NCI-H2227 (cell line): ENCODE measurements at regions not wholly inside any gene's neighbourhood (a gene's known extent, or its start where the extent isn't known, plus 50 kb on each side); places are given as distances from the start of the nearest gene placed in this dataset.
"Not testable (repeated sequence)": the region's sequence is repeated elsewhere in the genome, so short reads cannot be mapped to it uniquely, and the experiment has no call there.

ENCODE experiments used
- DNase-seq: peaks from one replicate; lab custom pipeline; 2025; ENCODE audit not compliant: unreplicated experiment; lab: John Stamatoyannopoulos, UW

- no peak for DNase-seq
These were observed 213.4 kb upstream of the ELL2 start for GRCh38 chr5:96175090-96175489.

- no peak for DNase-seq
These were observed 211.7 kb upstream of the ELL2 start for GRCh38 chr5:96173366-96173765.

GRCh38 chr5:96172436-96172835 is 210.8 kb upstream of the ELL2 start:
- DNase-seq: no peak

DNA sequence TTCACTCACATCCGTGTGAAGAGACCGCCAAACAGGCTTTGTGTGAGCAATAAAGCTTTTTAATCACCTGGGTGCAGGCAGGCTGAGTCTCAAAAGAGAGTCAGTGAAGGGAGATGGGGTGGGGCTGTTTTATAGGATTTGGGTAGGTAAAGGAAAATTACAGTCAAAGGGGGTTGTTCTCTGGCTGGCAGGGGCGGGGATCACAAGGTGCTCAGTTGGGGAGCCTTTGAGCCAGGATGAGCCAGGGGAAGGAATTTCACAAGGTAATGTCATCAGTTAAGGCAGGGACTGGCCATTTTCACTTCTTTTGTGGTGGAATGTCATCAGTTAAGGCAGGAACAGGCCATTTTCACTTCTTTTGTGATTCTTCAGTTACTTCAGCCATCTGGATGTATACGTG is 210.3 kb upstream of the ELL2 start:
- not testable (repeated sequence) for DNase-seq

GRCh38 chr5:96170481-96171125 is 209.0 kb upstream of the ELL2 start:
- not testable (repeated sequence) for DNase-seq

- DNase-seq: not testable (repeated sequence)
These were observed 207.2 kb upstream of the ELL2 start for GRCh38 chr5:96168833-96169232.

DNA sequence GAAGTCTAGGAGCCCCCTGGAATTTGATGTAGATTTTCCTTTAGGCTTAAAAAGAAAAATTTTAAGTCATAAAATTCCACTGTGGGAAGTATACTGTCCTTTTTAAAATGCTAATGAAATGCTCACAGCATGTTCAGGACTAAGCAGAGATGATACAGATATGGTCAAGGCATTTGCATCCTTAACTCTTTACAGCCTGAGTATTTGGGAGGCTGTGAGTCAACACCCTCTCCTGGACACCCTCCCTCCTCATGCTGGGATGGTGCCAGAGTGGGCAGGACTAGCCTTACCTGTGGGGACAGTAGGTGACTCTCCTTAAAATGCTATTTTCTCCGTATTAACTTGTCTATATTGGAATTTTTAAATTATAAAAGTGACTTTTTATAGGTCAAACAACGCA is 197.4 kb upstream of the ELL2 start:
- no peak for DNase-seq

DNA sequence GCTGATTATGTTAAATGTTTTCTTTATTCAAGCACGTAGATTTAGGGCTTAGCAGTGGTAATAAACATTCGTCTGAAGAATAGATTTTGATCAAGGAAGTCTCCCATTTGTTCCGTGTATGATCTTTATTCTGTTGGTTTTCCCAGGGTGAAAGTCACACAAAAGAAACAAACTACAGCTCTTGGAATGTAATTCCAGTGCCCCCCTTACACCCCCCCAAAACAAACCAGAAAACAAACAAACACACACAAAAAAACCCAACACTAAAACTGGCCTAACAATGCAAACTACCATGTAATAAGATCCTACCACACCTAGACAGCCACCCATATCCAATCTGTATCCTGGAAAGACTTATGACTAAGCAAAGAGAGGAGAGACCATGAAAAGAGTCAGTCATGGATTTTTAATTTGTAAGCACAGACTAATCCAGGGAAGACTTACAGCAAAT is 196.2 kb upstream of the ELL2 start:
- no peak for DNase-seq

DNA sequence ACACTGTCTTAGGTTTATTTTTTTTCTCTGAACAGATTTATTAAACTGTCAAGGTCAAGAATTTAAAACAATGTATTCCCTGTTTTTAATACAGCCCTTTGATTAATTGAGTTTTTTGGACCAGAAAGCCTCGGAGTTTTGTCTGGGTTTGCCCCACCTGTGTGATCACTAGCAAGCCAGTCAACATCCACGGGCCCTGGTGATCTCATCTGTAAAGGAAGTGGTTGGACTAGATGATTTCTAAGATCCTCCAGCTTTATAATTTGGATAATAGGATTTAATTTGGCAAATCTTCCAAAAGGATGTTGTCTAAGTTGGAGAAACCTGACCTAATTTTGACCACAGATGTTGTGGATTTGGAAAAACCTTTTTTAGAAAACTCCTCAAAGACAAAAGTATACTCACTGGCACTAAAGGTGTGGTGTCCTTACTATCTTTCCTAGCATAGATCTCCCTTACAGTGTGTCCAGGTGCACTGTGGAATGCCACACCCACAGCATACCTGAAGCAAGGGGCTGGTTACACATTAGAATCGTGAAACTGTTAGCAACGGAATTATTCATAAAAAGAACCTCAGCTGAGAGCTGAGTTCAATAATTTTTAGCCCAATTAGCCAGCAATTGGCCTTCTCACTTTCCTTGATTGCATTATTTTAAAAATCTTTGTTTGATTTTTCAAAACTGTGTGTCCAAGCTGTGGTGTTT is 195.6 kb upstream of the ELL2 start:
- DNase-seq: no peak

DNA sequence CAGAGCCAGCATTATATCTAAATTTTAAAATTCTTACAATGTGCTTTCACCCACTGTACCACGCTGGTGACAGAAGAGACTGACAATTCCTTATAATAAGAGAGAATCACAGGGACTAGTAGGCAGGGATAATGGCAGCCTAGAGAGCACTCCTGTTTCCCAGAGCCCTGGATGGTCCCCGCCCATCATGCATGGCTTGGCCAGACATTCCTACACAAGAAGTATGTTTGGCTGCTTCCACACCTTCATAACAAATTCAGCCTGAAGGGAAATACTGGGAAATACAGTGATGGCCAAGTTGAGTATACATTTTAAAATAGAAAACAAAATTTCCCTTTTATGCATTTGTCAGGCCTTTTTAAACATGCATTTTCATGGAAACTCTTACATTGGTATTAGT is 193.5 kb upstream of the ELL2 start:
- DNase-seq: no peak

GRCh38 chr5:96151891-96152290 is 190.2 kb upstream of the ELL2 start:
- DNase-seq: no peak

DNA sequence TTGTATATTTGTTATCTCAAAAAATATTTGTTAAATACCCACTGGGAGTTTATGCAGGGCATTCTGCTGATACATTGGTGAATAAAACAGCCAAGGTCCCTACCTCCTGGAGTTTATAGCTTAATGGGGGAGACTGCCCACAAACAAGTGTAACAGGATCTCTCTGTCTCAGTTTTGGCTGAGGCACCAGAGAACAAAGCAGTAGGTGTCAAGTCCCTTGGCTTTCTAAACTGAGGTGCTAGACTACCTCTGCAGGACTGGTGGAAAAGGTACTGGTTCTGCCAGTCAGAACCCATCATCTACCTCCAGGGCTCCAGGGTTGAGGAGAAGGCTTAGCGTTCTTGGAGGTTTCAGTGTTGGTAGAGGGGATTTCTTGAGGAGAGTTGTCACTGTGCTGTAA is 188.4 kb upstream of the ELL2 start:
- no peak for DNase-seq

DNA sequence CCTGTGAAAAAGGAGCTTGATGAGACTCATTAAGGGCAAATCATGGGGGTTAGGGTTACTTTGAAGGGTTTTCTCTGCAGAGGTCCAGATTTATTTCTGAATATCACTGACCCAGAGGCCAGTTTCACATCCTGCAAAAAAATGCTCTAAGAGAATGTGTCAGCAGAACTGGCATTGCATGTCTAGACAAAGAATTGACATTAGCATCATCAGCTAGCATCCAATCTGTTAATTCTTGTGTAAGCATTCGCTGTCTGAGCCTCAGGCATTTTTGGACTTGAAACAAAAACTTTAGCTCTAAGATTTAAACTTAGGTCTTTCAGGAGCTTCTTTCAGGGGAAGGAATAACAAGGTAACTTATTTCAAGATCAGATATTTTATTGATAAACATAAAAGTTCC is 187.9 kb upstream of the ELL2 start:
- no peak for DNase-seq

DNA sequence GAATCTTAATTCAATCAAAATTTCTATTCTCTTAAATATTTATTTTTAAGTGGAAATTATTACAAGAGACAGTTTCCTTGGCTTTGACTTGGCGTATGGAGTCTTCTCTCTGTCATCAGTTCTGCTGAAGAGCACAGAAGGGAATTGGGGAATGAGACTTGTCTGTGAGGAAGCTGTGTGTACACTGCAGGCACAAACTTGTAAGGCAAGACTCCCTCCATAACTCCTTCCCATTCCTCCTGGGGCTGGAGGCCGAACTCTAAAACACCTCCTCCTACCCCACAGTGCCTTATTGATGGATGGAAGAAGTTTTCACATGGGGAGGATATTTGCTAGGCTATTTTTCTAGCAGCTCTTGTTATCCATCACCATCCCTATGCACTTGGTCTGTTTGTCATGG is 187.4 kb upstream of the ELL2 start:
- DNase-seq: no peak

GRCh38 chr5:96148376-96148775 is 186.7 kb upstream of the ELL2 start:
- no peak for DNase-seq

- no peak for DNase-seq
These were observed 186.2 kb upstream of the ELL2 start for GRCh38 chr5:96147866-96148265.

GRCh38 chr5:96146675-96147074 is 185.0 kb upstream of the ELL2 start:
- no peak for DNase-seq

- DNase-seq: no peak
These were observed 182.6 kb upstream of the ELL2 start for GRCh38 chr5:96144289-96144688.

DNA sequence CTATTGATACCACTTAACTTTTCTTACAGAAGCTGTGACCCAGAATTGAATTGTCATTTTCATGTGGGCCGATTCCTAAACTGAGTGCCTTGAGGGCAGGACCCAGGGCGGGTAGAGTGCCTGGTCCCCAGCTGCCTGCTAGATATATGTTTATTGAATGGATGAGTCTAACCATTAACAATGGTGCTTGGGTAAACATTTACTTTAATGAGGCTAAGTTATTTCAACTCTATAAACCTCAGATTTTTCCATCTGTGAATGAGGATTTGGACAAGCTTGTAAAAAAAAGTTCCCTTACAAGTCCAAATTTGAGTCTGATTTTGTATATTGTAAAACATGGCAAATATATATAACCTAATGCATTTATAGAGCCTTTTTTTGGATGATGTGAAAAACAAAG is 181.8 kb upstream of the ELL2 start:
- no peak for DNase-seq

DNA sequence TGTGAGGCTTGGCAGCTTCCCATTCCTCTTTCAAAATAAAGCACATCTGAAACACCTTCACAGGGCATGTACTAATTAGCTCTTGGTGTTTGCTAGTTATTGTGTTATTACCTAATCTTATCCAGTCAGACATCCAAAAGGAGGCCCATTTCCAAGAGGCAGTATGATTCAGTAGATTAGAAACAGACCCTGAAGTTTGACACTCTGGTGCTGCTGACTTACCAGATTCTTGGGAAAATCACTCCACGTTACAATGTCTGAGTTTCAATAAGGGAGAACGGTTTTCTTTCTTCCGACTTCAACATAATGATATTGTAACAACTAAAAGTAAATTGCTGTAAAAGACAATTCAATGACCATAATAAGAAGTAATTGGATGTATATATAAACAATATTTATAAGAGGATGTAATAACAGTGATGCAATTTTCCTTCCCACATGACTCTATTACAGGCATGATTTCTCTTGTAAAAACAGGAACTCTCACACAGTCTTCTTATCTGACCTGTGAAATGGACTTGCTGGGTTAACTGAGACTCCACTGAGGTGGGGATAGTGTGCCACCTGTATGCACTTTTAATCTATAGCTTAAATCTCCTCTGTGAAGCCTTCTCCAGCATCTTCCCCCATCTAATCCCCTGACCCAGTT is 181.3 kb upstream of the ELL2 start:
- no peak for DNase-seq

DNA sequence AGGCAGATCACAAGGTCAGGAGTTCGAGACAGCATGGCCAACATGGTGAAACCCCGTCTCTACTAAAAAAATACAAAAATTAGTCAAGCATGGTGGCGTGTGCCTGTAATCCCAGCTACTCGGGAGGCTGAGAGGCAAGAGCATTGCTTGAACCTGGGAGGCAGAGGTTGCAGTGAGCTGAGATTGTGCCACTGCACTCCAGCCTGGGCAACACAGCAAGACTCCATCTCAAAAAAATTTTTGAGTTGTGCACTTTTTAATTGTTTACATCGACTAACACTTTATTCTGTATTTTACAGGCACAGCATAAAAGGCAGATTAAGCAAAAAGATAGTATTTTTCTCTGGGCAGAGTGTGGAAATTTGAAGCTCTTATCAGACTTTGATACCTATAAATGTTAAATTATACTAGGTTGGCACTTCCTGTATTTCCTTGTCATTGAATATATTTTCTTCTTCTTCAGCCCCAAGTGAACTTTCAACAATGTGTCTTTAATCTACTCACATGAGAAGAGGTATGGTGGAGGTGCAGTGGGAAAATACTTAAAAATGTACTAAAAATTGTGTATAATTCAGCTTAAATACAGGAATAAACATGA is 180.6 kb upstream of the ELL2 start:
- no peak for DNase-seq

DNA sequence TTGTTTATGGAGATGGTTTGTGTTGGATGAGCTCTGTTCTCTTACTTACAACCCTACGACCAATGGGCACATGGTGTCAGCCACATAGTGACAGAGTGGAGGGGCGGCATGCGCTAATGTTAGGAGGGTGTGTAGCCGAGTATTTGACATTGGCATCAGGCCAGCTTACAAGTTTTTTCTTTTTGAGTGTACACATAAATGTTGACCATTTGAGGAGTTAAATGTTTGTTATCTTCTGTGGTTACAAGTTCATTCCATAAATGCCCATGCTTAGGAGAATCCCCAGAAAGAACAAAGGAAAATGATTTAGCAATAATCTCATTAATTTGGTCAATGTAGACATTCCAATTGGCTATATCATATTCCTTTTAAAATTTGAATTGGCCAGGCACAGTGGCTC is 180.1 kb upstream of the ELL2 start:
- no peak for DNase-seq
